Hematopoietic multipotent progenitor cell treated with erythropoietin and hydrocortisone succinate and interleukin-3 and kit ligand, for 8 days (in vitro differentiated cells): ENCODE measurements at regions not wholly inside any gene's neighbourhood (a gene's known extent, or its start where the extent isn't known, plus 50 kb on each side); places are given as distances from the start of the nearest gene placed in this dataset.
"Not testable (repeated sequence)": the region's sequence is repeated elsewhere in the genome, so short reads cannot be mapped to it uniquely, and the experiment has no call there.

Experiments
- DNase-seq: peaks from one replicate; pipeline ENCODE4 v3.0.0-alpha.2; 2015

- DNase-seq = no peak
Observed at GRCh38 chr5:42089705-42090104, 164.6 kb downstream of the FBXO4 start.

- DNase-seq = no peak
Observed at GRCh38 chr5:42090162-42090561, 165.1 kb downstream of the FBXO4 start.

- not testable (repeated sequence) for DNase-seq
Observed at GRCh38 chr5:42099846-42100245, 174.8 kb downstream of the FBXO4 start.

- no peak for DNase-seq
Observed at GRCh38 chr5:42108468-42108867, 183.4 kb downstream of the FBXO4 start.

- DNase-seq = no peak
Observed at GRCh38 chr5:42109006-42109572, 184.0 kb downstream of the FBXO4 start.

- DNase-seq = not testable (repeated sequence)
Observed at GRCh38 chr5:42115721-42116120, 190.6 kb downstream of the FBXO4 start.

- no peak for DNase-seq
Observed at GRCh38 chr5:42120070-42120469, 195.0 kb downstream of the FBXO4 start.

- DNase-seq = no peak
Observed at GRCh38 chr5:42121401-42121800, 196.3 kb downstream of the FBXO4 start.

GRCh38 chr5:42131081-42131480 is 206.0 kb downstream of the FBXO4 start:
- DNase-seq = no peak

- DNase-seq = no peak
Observed at GRCh38 chr5:42143361-42143760, 218.3 kb downstream of the FBXO4 start.

GRCh38 chr5:42148813-42149212 is 223.7 kb downstream of the FBXO4 start:
- no peak for DNase-seq

GRCh38 chr5:42157215-42157614 is 232.1 kb downstream of the FBXO4 start:
- DNase-seq = no peak

- no peak for DNase-seq
Observed at GRCh38 chr5:42163083-42163482, 238.0 kb downstream of the FBXO4 start.

- no peak for DNase-seq
Observed at GRCh38 chr5:42168091-42168670, 243.1 kb downstream of the FBXO4 start.

GRCh38 chr5:42176118-42176517 is 247.1 kb upstream of the GHR start:
- not testable (repeated sequence) for DNase-seq

GRCh38 chr5:42179843-42180242 is 243.4 kb upstream of the GHR start:
- not testable (repeated sequence) for DNase-seq

- no peak for DNase-seq
Observed at GRCh38 chr5:42216904-42217303, 206.3 kb upstream of the GHR start.

GRCh38 chr5:42217791-42218190 is 205.4 kb upstream of the GHR start:
- DNase-seq = no peak

GRCh38 chr5:42225009-42225408 is 198.2 kb upstream of the GHR start:
- no peak for DNase-seq

- no peak for DNase-seq
Observed at GRCh38 chr5:42228279-42228678, 195.0 kb upstream of the GHR start.

GRCh38 chr5:42230839-42231238 is 192.4 kb upstream of the GHR start:
- DNase-seq = no peak

GRCh38 chr5:42235241-42235640 is 188.0 kb upstream of the GHR start:
- no peak for DNase-seq

- DNase-seq = no peak
Observed at GRCh38 chr5:42235837-42236236, 187.4 kb upstream of the GHR start.

- no peak for DNase-seq
Observed at GRCh38 chr5:42241636-42242035, 181.6 kb upstream of the GHR start.

GRCh38 chr5:42242210-42242609 is 181.0 kb upstream of the GHR start:
- no peak for DNase-seq
